ENCODE measurements at regions not wholly inside any gene's neighbourhood (a gene's known extent, or its start where the extent isn't known, plus 50 kb on each side); places are given as distances from the start of the nearest gene placed in this dataset.

DNA sequence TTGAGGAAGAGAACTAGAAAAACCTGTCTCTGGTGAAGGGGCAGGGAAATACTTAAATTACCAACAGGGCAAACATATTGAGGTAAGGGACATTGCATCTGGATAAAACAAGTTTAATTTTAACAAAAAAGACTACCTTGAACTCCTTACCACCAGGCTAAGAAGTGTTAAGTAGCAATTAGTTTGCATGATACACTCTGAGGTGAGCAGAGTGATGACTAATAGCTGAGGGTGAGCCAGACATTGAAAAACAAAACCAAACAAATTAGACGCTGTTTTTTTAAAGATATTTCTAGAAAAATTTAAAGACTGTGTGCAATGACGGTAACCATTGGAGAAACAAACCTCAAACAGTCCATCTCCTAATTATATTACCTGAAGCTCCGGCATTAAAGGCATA is 105.9 kb downstream of the ANKRD7 start:
- H3K27ac Mint-ChIP-seq (ENCODE audit: low read depth, unreplicated experiment), result no peak overlapping the region
- ChIA-PET POLR2A (no interaction called here), CTCF (interaction anchor here (0.6 kb wide), 1 partner anchor 626 kb away, joined by 5 read pairs; no protein-coding TSS in a partner anchor)
- no peaks in the 10 kb centered on the region for H3K27me3 Mint-ChIP-seq (ENCODE audit: insufficient read depth, unreplicated experiment)
- H3K9me3 Mint-ChIP-seq (ENCODE audit: unreplicated experiment), result no peaks in the 10 kb centered on the region
- no peak overlapping the region for H3K4me3 Mint-ChIP-seq (ENCODE audit: unreplicated experiment)
- DNase-seq (ENCODE audit: unreplicated experiment), result peak; percentile 17
- intact Hi-C loops (cut with micrococcal nuclease), result no loop called here
- no peaks in the 10 kb centered on the region for H3K36me3 Mint-ChIP-seq (ENCODE audit: insufficient read depth, unreplicated experiment)
- peaks cover 16% of the 10 kb centered on the region for H3K4me1 Mint-ChIP-seq (ENCODE audit: insufficient read depth, unreplicated experiment)
- no TSS peak for BruUV-seq (replicated peaks)
- TF ChIP-seq, protein P1, sequence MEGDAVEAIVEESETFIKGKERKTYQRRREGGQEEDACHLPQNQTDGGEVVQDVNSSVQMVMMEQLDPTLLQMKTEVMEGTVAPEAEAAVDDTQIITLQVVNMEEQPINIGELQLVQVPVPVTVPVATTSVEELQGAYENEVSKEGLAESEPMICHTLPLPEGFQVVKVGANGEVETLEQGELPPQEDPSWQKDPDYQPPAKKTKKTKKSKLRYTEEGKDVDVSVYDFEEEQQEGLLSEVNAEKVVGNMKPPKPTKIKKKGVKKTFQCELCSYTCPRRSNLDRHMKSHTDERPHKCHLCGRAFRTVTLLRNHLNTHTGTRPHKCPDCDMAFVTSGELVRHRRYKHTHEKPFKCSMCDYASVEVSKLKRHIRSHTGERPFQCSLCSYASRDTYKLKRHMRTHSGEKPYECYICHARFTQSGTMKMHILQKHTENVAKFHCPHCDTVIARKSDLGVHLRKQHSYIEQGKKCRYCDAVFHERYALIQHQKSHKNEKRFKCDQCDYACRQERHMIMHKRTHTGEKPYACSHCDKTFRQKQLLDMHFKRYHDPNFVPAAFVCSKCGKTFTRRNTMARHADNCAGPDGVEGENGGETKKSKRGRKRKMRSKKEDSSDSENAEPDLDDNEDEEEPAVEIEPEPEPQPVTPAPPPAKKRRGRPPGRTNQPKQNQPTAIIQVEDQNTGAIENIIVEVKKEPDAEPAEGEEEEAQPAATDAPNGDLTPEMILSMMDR (IDR thresholded peaks at IDR 0.05; ENCODE audit: unreplicated experiment), result no peak

DNA sequence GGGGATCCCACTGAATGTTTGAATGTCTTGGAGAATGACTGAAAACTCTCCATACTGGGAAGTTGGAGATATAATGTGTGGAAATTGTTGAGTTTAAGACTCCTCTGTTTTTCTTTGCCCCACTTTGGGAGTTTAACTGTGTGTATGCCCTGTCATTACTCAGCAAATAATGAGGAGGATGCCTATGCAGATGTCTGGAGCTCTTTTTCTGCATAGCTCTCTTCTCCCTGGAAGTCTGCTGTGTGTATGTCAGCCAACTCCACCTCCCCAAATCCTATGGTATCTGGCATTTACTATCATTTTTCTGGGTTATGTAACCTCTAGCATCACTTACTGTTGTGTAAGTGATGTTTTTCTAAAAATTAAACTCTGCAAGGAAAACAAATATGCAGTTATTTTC is 122.2 kb downstream of the ANKRD7 start:
- TF ChIP-seq, protein P1 (IDR thresholded peaks at IDR 0.05; ENCODE audit: unreplicated experiment), result no peak
- CTCF ChIA-PET, result no interaction called here

DNA sequence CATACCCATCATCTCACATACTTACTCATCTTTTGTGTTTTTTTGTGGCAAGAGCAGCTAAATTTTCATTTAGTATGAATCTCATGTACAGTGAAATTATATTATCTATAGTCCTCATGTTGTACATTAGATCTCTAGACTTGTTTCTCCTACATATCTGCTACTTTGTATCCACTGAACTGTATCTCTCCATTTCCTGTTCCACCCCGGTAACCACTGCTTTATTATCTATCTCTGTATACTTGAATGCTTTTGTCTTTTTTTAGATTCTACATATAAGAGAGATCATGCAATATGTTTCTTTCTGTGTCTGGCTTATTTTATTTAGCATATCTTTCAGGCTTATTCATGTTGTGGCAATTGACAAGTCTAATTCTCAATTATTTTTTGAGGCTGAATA is 125.1 kb downstream of the ANKRD7 start:
- ChIA-PET POLR2A (no interaction called here), CTCF (interaction anchor here (0.6 to 0.7 kb wide), 2 partner anchors 13 to 827 kb away, joined by 3 read pairs; no protein-coding TSS in a partner anchor)
- DNase-seq (ENCODE audit: unreplicated experiment), result no peak
- no peak overlapping the region for H3K4me3 Mint-ChIP-seq (ENCODE audit: unreplicated experiment)
- H3K27me3 Mint-ChIP-seq (ENCODE audit: insufficient read depth, unreplicated experiment), result no peaks in the 10 kb centered on the region
- H3K36me3 Mint-ChIP-seq (ENCODE audit: insufficient read depth, unreplicated experiment), result no peaks in the 10 kb centered on the region
- no peaks in the 10 kb centered on the region for H3K9me3 Mint-ChIP-seq (ENCODE audit: unreplicated experiment)
- no peak overlapping the region for H3K27ac Mint-ChIP-seq (ENCODE audit: low read depth, unreplicated experiment)
- TF ChIP-seq, protein P1 (IDR thresholded peaks at IDR 0.05; ENCODE audit: unreplicated experiment), result no peak
- intact Hi-C loops (cut with micrococcal nuclease), result loop anchor here (5.0 kb wide), 2 partner anchors 92 to 568 kb away; no protein-coding TSS in a partner anchor
- BruUV-seq (replicated peaks), result no TSS peak
- peaks cover 6% of the 10 kb centered on the region for H3K4me1 Mint-ChIP-seq (ENCODE audit: insufficient read depth, unreplicated experiment)

More for the DNA sequence above, 122.2 kb downstream of the ANKRD7 start:
- BruUV-seq (replicated peaks), result no TSS peak
- Mint-ChIP-seq H3K27ac (ENCODE audit: low read depth, unreplicated experiment) (no peak overlapping the region), H3K4me3 (ENCODE audit: unreplicated experiment) (no peak overlapping the region), H3K36me3 (ENCODE audit: insufficient read depth, unreplicated experiment) (no peaks in the 10 kb centered on the region), H3K27me3 (ENCODE audit: insufficient read depth, unreplicated experiment) (no peaks in the 10 kb centered on the region), H3K4me1 (ENCODE audit: insufficient read depth, unreplicated experiment) (peaks cover 6% of the 10 kb centered on the region), H3K9me3 (ENCODE audit: unreplicated experiment) (no peaks in the 10 kb centered on the region)
- DNase-seq (ENCODE audit: unreplicated experiment), result no peak
- POLR2A ChIA-PET, result no interaction called here
- intact Hi-C loops (cut with micrococcal nuclease), result no loop called here

DNA sequence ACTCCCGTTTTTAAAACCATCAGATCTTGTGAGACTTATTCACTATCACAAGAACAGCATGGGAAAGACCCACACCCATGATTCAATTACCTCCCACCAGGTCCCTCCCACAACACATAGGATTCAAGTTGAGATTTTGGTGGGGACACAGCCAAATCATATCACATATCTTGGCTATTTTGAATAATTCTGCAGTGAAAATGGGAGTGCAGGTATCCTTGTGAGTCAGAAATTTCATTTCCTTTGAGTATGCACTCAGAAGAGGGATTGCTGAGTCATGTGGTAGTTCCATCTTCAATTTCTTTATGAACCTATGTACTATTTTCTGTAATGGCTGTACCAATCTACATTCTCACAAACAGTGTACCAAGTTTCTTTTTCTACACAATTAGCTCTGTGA is 125.8 kb downstream of the ANKRD7 start:
- CTCF ChIA-PET, result no interaction called here
- Mint-ChIP-seq H3K27me3 (ENCODE audit: insufficient read depth, unreplicated experiment) (no peaks in the 10 kb centered on the region), H3K27ac (ENCODE audit: low read depth, unreplicated experiment) (no peak overlapping the region), H3K36me3 (ENCODE audit: insufficient read depth, unreplicated experiment) (no peaks in the 10 kb centered on the region), H3K9me3 (ENCODE audit: unreplicated experiment) (no peaks in the 10 kb centered on the region), H3K4me3 (ENCODE audit: unreplicated experiment) (no peak overlapping the region), H3K4me1 (ENCODE audit: insufficient read depth, unreplicated experiment) (peaks cover 6% of the 10 kb centered on the region)
- no TSS peak for BruUV-seq (replicated peaks)
- POLR2A ChIA-PET, result no interaction called here
- no peak for DNase-seq (ENCODE audit: unreplicated experiment)
- intact Hi-C loops (cut with micrococcal nuclease), result loop anchor here (5.0 kb wide), 2 partner anchors 93 to 567 kb away; no protein-coding TSS in a partner anchor
- TF ChIP-seq, protein P1 (IDR thresholded peaks at IDR 0.05; ENCODE audit: unreplicated experiment), result no peak

Data from MCF 10A (cell line).